ENCODE measurements at regions not wholly inside any gene's neighbourhood (a gene's known extent, or its start where the extent isn't known, plus 50 kb on each side); places are given as distances from the start of the nearest gene placed in this dataset.

- DNase-seq, result no peak
Observed at GRCh38 chr4:24033626-24034025, 143.8 kb upstream of the PPARGC1A start.

- DNase-seq, result no peak
Observed at GRCh38 chr4:24032371-24032989, 142.6 kb upstream of the PPARGC1A start.

DNA sequence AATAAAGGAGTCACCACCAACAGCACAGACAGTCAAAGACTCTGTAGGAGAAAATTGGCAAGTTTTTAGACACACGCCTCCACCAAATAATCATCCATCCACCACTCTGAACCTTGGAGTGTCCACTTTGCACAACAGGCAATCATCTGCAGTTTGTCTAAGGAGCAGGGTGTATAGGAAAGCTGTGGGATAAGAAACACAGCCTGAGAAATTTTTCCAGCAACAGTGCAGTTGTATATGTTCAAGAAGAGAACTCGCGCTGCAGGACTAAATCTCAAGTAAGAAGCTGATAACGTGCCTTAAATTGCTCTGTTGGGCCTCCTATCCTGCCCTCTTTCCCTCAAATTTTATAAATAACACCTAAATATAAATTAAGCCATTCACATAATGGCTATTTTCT is 136.7 kb upstream of the PPARGC1A start:
- DNase-seq, result no peak

DNA sequence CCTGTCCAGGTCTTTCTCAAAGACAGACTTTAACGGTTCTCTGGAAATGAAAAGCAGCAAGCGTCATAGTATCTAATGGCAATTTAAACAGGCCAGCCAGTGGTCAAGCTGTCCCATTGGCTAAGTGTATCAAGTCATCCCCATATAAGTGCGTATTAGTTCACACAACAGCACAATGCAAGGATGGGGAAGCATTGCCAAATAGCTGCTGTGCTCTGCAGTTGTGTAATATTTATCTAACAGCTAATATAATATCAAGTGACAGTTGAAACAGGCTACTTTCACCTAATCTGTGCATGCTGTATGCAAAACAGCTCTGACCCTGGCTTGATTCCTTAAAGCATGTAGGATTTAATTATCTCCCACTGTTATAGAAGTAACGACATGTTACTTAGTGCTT is 134.8 kb upstream of the PPARGC1A start:
- no peak for DNase-seq

DNA sequence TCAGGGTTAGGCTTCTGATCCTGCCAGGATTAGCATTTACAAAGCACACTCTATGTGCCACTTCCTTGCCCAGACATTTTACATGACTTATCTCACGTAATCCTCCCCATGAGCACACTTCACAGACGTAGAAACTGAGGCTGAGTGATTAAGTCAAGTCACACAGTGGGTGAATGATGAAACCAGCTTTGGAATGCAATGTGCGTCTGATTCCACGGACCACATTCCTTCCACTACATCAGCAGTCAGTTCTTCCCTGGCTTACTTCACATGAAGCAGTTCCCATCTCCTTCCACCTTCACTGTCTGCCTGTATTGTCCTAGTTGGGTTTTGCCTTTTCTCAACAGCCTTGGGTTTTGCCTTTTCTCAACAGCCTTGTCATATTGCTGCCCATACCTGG is 134.3 kb upstream of the PPARGC1A start:
- no peak for DNase-seq

DNA sequence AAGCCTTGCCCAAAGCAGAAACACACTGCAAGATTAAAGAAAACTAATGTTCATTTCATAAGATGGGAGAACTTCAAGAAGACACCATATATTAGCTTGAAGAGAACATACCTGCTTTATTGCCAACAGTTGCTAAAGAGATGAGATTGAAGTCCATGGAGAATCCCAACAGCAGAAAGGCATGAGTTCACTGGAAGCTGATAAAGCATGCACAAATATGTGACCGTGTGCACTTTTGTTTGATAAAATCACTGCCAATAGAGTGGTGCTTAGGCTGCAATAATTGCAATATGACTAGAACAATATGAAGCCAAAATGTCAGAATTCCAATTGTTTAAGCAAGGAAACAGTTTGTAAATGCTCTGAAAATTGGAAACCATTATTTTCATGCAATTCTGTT is 125.9 kb upstream of the PPARGC1A start:
- no peak for DNase-seq

GRCh38 chr4:24013668-24014422 is 124.0 kb upstream of the PPARGC1A start:
- DNase-seq, result no peak

- peak; percentile 16 for DNase-seq
Observed at GRCh38 chr4:24010994-24011393, 121.1 kb upstream of the PPARGC1A start.

DNA sequence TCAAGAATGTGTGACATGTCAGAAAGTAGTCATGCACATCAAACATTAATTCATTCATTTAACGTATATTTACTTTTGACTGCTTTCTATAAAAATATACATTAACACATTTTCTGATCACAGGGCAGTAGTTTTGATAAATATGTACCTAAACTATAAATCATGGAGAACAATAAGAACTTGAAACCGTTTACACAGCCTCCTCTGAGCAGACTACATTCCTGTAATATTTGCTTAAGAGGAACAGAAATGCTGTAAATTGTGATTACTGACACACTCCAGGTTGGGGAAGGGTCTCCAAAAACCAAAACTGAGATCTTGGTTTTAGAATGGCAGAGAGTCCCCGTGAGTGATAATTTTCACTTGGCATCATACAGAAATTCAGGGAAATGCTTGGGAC is 120.7 kb upstream of the PPARGC1A start:
- DNase-seq, result no peak

DNA sequence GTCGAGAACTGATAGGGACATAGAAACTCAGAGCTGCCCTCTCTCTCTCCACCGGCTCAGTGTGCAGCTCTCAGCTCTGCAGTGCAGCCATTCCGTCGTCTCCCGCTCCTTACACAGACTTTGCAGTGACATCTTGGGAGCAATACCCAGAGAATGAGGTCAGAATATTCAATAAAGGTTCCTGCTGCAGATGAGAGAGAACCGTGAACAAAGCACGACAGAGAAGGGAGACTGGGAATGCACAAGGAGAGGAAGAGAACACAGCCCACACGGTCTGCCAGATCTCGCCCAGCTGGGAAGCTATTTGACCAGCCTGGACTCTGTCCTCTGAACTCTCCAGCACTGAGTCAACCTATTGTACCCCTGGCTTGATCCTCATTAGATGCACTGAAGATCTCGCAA is 118.0 kb upstream of the PPARGC1A start:
- DNase-seq, result no peak

DNA sequence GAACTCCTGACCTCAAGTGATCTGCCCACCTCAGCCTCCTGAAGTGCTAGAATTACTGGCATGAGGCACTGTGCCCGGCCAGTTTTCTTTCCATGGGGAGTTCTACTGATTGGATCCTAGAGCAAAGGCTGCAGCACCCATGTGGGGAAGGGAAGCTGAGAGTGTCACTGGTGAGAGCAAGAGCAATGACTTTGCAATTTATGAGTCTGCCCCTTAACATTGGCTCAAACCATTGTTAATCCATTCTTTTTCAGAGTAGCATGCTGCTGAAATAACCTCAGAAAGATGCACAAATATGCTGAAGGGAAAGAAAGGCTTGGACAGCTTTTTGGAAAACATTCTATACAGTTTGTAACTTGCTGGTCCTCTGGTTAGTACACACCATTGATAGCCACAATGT is 116.4 kb upstream of the PPARGC1A start:
- no peak for DNase-seq

DNA sequence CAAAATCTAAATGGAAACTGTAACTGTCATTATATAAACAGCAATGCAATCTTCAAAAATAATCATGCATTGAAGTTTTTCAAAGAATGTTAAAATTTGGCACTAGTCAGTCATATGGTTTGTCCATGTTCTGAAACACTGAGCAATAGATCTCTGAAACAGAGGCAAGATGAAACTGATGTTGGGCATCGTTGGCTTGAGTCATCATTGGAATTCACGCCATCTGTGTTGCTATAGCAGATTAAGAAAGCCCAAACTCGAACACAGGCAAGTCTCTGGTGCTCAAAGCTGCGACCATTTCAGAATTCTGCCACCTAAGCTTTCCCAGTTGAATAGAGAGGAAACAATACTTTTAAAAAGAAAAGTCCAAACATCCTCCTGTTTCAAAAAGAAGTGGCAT is 114.1 kb upstream of the PPARGC1A start:
- no peak for DNase-seq

DNA sequence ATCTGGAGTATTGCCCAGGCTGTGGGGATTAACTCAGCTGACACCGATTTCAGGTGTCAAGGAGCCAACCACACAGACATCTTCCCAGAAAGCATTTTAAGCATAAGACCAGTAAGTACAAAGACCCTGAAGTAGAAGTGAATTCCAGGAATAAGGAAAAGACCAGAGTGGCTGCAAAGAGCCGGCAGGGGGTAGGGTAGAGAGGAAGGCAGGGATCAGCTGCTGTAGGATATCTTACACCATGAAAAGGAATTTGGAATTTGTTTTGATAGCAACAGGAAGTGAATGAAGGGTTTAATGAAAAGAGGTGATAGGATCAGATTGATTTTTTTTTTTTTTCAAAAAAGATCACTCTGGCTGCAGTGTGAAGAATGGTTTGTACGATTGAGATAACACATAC is 113.6 kb upstream of the PPARGC1A start:
- DNase-seq, result no peak

DNA sequence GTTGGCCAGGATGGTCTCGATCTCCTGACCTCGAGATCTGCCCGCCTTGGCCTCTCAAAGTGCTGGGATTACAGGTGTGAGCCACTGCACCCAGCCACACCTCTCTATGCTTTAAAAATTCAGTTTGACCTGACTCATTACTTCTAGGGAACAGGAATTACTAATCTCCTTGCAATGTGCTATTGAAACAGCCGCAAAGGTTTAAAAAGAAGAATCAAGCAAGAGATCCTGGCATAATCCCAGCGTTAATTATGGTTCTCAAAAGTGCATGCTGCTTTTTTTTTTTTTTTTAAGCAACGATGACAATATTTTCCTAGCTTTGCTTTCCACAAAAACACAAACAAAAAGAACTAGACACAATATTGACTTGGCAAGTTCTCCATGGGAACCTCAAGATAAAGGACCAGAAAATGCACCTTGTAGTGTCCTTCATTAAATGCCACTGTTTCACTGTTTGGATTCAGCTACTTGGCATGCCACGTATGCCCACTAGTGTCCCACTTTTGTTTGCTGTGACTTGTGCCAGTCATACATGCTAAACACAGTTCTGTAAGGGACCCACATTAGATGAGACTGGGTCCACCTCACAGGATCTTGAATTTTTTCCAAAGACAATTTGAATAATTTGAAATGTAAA is 112.6 kb upstream of the PPARGC1A start:
- no peak for DNase-seq

DNA sequence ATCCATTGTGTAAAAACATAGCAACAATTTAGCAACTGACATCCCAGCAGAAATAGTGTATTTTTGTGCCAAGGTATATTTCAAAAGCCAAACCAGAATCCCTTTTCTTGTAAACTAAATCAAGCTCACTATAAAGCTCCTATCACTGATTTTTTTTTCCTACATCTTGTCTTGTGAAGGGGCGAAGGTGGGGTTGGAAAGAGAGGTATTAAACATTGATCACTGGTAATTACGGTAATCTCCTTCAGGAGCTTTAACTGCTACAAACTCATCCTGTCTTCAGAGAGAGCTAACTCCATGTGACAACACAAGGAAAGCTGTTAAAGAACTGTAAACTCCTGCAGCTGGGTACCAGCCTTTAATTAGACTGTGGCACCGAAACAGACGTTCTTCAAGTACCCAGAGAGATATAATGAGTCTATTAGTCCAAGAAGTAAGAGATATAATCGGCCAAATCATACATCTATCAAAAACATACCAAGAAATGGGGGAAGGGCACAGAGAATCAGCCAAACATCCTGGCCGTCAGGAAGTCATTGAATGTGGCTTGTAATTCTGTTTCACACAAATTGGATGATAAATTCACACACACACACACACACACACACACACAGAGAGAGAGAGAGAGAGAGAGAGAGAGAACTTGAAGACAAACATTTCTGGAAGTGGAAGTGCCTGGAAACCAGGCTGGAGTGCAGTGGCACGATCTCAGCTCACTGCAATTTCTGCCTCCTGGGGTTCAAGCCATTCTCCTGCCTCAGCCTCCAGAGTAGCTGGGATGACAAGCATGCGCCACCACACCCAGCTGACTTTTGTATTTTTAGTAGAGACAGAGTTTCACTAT is 111.9 kb upstream of the PPARGC1A start:
- DNase-seq, result no peak

- DNase-seq, result no peak
Observed at GRCh38 chr4:24000470-24000831, 110.6 kb upstream of the PPARGC1A start.

GRCh38 chr4:23999714-24000469 is 110.0 kb upstream of the PPARGC1A start:
- DNase-seq, result no peak

- no peak for DNase-seq
Observed at GRCh38 chr4:23993373-23993772, 103.5 kb upstream of the PPARGC1A start.

DNA sequence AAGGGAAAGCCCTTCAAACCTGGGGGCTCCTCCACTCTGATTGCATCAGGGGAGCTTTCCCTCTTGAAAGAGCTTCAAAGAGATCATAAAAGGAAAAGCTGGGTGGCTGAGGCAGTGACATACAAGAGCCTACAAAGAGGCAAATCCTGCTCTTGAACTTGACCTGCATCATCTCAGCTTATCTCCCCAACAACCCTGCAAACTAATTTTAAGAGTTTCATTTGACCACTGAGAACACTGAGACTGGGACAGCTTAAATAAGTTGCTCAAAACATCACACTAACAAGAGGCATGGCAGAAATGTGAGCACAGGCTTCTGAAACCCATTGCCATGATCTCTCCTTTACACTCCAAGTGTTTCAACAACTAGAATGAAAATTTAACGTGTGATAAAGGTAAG is 101.6 kb upstream of the PPARGC1A start:
- DNase-seq, result no peak

DNA sequence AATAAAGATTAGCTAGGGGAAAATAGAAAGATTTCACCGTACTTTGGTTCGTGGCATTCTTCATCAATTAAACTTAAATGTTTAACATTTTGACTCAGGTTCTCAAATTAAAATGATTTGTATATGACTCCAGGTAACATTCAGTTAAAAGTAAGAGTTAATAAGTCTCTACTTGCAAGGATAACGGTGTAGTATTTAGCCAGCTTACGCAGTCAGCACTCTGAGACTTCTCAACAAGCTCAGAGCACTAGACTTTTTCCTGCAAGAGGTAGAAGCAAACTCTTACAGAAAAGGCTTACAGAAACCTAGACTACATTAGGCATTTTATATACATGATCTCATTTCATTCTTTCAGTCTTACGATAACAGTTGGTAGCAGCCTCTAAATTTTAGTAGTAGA is 96.4 kb upstream of the PPARGC1A start:
- DNase-seq, result no peak

GRCh38 chr4:23981328-23981727 is 91.5 kb upstream of the PPARGC1A start:
- no peak for DNase-seq

- DNase-seq, result no peak
Observed at GRCh38 chr4:23979534-23979933, 89.7 kb upstream of the PPARGC1A start.

DNA sequence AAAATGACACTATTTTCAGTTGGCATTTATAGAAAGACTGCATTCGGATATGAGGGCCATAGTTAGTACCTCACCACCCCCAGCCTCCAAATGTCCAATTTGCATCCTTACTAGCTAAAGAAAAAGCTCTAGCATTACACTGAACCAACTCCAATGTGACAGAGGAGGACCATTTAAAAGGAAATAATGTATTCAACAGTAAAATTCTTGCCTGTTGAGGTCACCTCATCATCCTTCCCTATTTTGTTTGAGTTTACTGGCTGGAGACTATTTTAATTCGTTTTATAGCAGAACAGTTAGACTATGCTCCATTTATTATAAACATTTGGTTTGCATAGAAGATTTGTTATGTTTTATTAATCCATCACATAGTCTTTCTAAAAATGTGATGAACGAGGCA is 88.2 kb upstream of the PPARGC1A start:
- DNase-seq, result no peak

Data from NCI-H1694 (cell line).